ENCODE measurements at regions not wholly inside any gene's neighbourhood (a gene's known extent, or its start where the extent isn't known, plus 50 kb on each side); places are given as distances from the start of the nearest gene placed in this dataset.

GRCh38 chr3:75089841-75090240 lies 475.4 kb upstream of the CNTN3 start:
- Histone ChIP-seq H3K4me1 (ENCODE audit: control insufficient read depth, insufficient read depth, low read length) (no peaks in the 10 kb centered on the region), H4K20me1 (ENCODE audit: insufficient read depth, low read length) (no peaks in the 10 kb centered on the region), H3K9ac (ENCODE audit: low read depth, low read length) (no peak overlapping the region), H3K4me2 (ENCODE audit: low read depth, low read length) (no peak overlapping the region), H2AK9ac (replicated peaks; ENCODE audit: low read depth, low read length, poor library complexity) (no peak overlapping the region), H2AFZ (replicated peaks; ENCODE audit: low read length, poor library complexity) (no peak overlapping the region), H2AK5ac (ENCODE audit: low read depth, low read length) (no peak overlapping the region), H3K36me3 (ENCODE audit: control insufficient read depth, insufficient read depth, low read length) (no peaks in the 10 kb centered on the region), H3K4me3 (ENCODE audit: insufficient read depth, low read depth, low read length) (no peak overlapping the region), H3K27me3 (ENCODE audit: control insufficient read depth, insufficient read depth, low read length) (no peaks in the 10 kb centered on the region), H4K91ac (ENCODE audit: insufficient read depth, low read depth, low read length) (no peak overlapping the region), H3K9me3 (ENCODE audit: control insufficient read depth, insufficient read depth, low read length) (0 out of 2 replicates have a peak, but pooled peaks cover 2% of the 10 kb centered on the region), H3K23ac (ENCODE audit: low read depth, low read length) (no peak overlapping the region), H3K79me1 (ENCODE audit: low read depth in 1 of 2, low read length in 2 of 2) (no peaks in the 10 kb centered on the region), H2BK20ac (ENCODE audit: low read depth, low read length) (no peak overlapping the region), H3K4ac (ENCODE audit: low read depth, low read length) (no peak overlapping the region), H3K56ac (ENCODE audit: extremely low read depth, insufficient read depth, low read length) (no peak overlapping the region), H2BK120ac (ENCODE audit: low read depth, low read length) (no peak overlapping the region), H3K14ac (replicated peaks; ENCODE audit: low read depth, low read length) (no peak overlapping the region), H3K9me1 (ENCODE audit: insufficient read depth, low read length) (no peaks in the 10 kb centered on the region), H3K27ac (ENCODE audit: insufficient read depth, low read length) (no peak overlapping the region), H4K5ac (ENCODE audit: low read depth, low read length) (no peak overlapping the region), H3K18ac (ENCODE audit: low read depth, low read length) (no peak overlapping the region), H2BK5ac (ENCODE audit: low read depth, low read length, poor library complexity, severe bottlenecking) (no peak overlapping the region), H4K8ac (ENCODE audit: low read depth in 2 of 2, low read length in 2 of 2) (no peak overlapping the region), H2BK15ac (ENCODE audit: low read depth, low read length) (no peak overlapping the region)
- dilution Hi-C loops (cut with HindIII; ENCODE audit: low sequenced_read_pairs, unreplicated experiment) = no loop called here
- WGBS, 2 experiments (ENCODE audit: extremely low coverage in 2 of 2, insufficient read length in 1 of 2) = no CpG with 5 or more reads among the region's 3 CpGs
- TF ChIP-seq SMC3 (IDR thresholded peaks at IDR 0.05; ENCODE audit: low read depth, low read length) (no peak), RFX5 (IDR thresholded peaks at IDR 0.05; ENCODE audit: low read depth, low read length) (no peak), USF2 (IDR thresholded peaks at IDR 0.05; ENCODE audit: low read depth, low read length) (no peak), RCOR1 (IDR thresholded peaks at IDR 0.05; ENCODE audit: insufficient replicate concordance, low read length) (no peak), POLR2A (IDR thresholded peaks at IDR 0.05; ENCODE audit: low read depth, low read length) (no peak), MAZ (IDR thresholded peaks at IDR 0.05; ENCODE audit: borderline replicate concordance, low read depth, low read length) (no peak), MAFK (IDR thresholded peaks at IDR 0.05; ENCODE audit: low read depth, low read length) (no peak), CTCF (conservative IDR thresholded peaks at IDR 0.05; ENCODE audit: low read depth, low read length) (no peak), CHD1 (IDR thresholded peaks at IDR 0.05; ENCODE audit: low read depth, low read length) (no peak), BHLHE40 (IDR thresholded peaks at IDR 0.05; ENCODE audit: low read depth, low read length) (no peak), FOS (IDR thresholded peaks at IDR 0.05; ENCODE audit: low read depth, low read length) (no peak), CEBPB (IDR thresholded peaks at IDR 0.05; ENCODE audit: low read depth, low read length) (no peak), ELK1 (IDR thresholded peaks at IDR 0.05; ENCODE audit: borderline replicate concordance, low read depth, low read length) (no peak), RAD21 (IDR thresholded peaks at IDR 0.05; ENCODE audit: low read length) (no peak), NFE2L2 (IDR thresholded peaks at IDR 0.05; ENCODE audit: low read depth, low read length) (no peak)
- BruUV-seq (replicated peaks) = no TSS peak
- ATAC-seq (ENCODE audit: low read depth) (no peak), DNase-seq (no peak)
- in situ Hi-C loops (cut with MboI; ENCODE audit: low sequenced_read_pairs) = no loop called here
- ChIA-PET POLR2A (ENCODE audit: unreplicated experiment) (no interaction called here), CTCF (no interaction called here)
- intact Hi-C loops (cut with micrococcal nuclease) = no loop called here

Measured in IMR-90 (cell line).